GM21390 (cell line): ENCODE measurements at regions not wholly inside any gene's neighbourhood (a gene's known extent, or its start where the extent isn't known, plus 50 kb on each side); places are given as distances from the start of the nearest gene placed in this dataset.

Source experiments
- ATAC-seq: cut with Tn5 transposase; IDR thresholded peaks from one replicate; pipeline ENCODE4 v1.9.1; 2021; ENCODE audit not compliant: unreplicated experiment

- ATAC-seq, result no peak
Observed at GRCh38 chr12:62130834-62131552, 129.2 kb upstream of the USP15 start.

- no peak for ATAC-seq
Observed at GRCh38 chr12:62133440-62133839, 126.8 kb upstream of the USP15 start.

GRCh38 chr12:62135553-62136200 lies 124.5 kb upstream of the USP15 start:
- ATAC-seq, result no peak

- no peak for ATAC-seq
Observed at GRCh38 chr12:62136496-62136895, 123.7 kb upstream of the USP15 start.

- ATAC-seq, result no peak
Observed at GRCh38 chr12:62138527-62138926, 121.7 kb upstream of the USP15 start.

- no peak for ATAC-seq
Observed at GRCh38 chr12:62146318-62146717, 113.9 kb upstream of the USP15 start.

GRCh38 chr12:62158013-62158412 lies 102.2 kb upstream of the USP15 start:
- ATAC-seq, result no peak

- no peak for ATAC-seq
Observed at GRCh38 chr12:62158461-62159360, 101.5 kb upstream of the USP15 start.

GRCh38 chr12:62162214-62162613 lies 98.0 kb upstream of the USP15 start:
- no peak for ATAC-seq

GRCh38 chr12:62163368-62163767 lies 96.8 kb upstream of the USP15 start:
- ATAC-seq, result no peak

- ATAC-seq, result no peak
Observed at GRCh38 chr12:62164036-62164435, 96.2 kb upstream of the USP15 start.

- ATAC-seq, result no peak
Observed at GRCh38 chr12:62166525-62166924, 93.7 kb upstream of the USP15 start.

GRCh38 chr12:62168411-62168810 lies 91.8 kb upstream of the USP15 start:
- ATAC-seq, result no peak

GRCh38 chr12:62170241-62170640 lies 90.0 kb upstream of the USP15 start:
- no peak for ATAC-seq

GRCh38 chr12:62190689-62191490 lies 69.3 kb upstream of the USP15 start:
- ATAC-seq, result no peak

- no peak for ATAC-seq
Observed at GRCh38 chr12:62191491-62192179, 68.6 kb upstream of the USP15 start.

GRCh38 chr12:62192180-62192902 lies 67.9 kb upstream of the USP15 start:
- ATAC-seq, result peak; percentile 95

GRCh38 chr12:62192903-62193250 lies 67.3 kb upstream of the USP15 start:
- ATAC-seq, result no peak

- no peak for ATAC-seq
Observed at GRCh38 chr12:62194031-62194430, 66.2 kb upstream of the USP15 start.

GRCh38 chr12:62194616-62195015 lies 65.6 kb upstream of the USP15 start:
- ATAC-seq, result no peak
